SK-N-SH (cell line): ENCODE measurements at regions not wholly inside any gene's neighbourhood (a gene's known extent, or its start where the extent isn't known, plus 50 kb on each side); places are given as distances from the start of the nearest gene placed in this dataset.

Experiments used
- CTCF ChIP-seq: fragments of 200-600 bp; sonication (generic); IDR thresholded peaks from 2 replicates; pipeline ENCODE4 v1.6.1; 2017; ENCODE audit warnings: antibody characterized with exemption, mild to moderate bottlenecking, moderate library complexity
- EP300 ChIP-seq, 2 experiments: IDR thresholded peaks; 2 replicates each; pipeline versions ENCODE4 v1.4.0 to v1.6.1; 2012; ENCODE audit warnings: borderline replicate concordance in 1 of 2, low read depth in 1 of 2, low read length in 1 of 2
- FOXM1 ChIP-seq: IDR thresholded peaks from 2 replicates; pipeline ENCODE4 v1.4.0; 2012; ENCODE audit warnings: low read depth, mild to moderate bottlenecking
- GABPA ChIP-seq: IDR thresholded peaks from 2 replicates; pipeline ENCODE4 v1.4.0; 2012; ENCODE audit warnings: low read depth, mild to moderate bottlenecking
- JUND ChIP-seq: IDR thresholded peaks from 2 replicates; pipeline ENCODE4 v1.4.0; 2012
- NFIC ChIP-seq: IDR thresholded peaks from 2 replicates; pipeline ENCODE4 v1.4.0; 2012; ENCODE audit warnings: borderline replicate concordance
- NRF1 ChIP-seq: IDR thresholded peaks from 2 replicates; pipeline ENCODE4 v1.6.1; 2012; ENCODE audit warnings: low read depth, mild to moderate bottlenecking, low read length
- POLR2AphosphoS5 ChIP-seq: IDR thresholded peaks from 2 replicates; pipeline ENCODE4 v1.6.1; 2012; ENCODE audit warnings: low read depth, low read length
- RAD21 ChIP-seq: IDR thresholded peaks from 2 replicates; pipeline ENCODE4 v1.6.1; 2012; ENCODE audit warnings: mild to moderate bottlenecking, low read length
- RFX5 ChIP-seq: IDR thresholded peaks from 2 replicates; pipeline ENCODE4 v1.6.1; 2012; ENCODE audit warnings: mild to moderate bottlenecking, improper control_type of control experiment, low read length
- TF ChIP-seq, protein P1 (sequence below): IDR thresholded peaks from 2 replicates; pipeline ENCODE4 v1.6.1; 2012; ENCODE audit warnings: mild to moderate bottlenecking, low read depth, low read length, moderate library complexity

GRCh38 chr9:38179965-38180364 lies 110.9 kb upstream of the SHB start:
- TF ChIP-seq POLR2AphosphoS5 (no peak), RAD21 (no peak), CTCF (no peak), EP300 (IDR thresholded peaks at IDR 0.05; ENCODE audit: borderline replicate concordance in 1 of 2, low read depth in 1 of 2, low read length in 1 of 2) (no peak), NRF1 (no peak), NFIC (no peak), RFX5 (no peak), JUND (no peak), GABPA (no peak), FOXM1 (no peak)
- TF ChIP-seq, protein P1, sequence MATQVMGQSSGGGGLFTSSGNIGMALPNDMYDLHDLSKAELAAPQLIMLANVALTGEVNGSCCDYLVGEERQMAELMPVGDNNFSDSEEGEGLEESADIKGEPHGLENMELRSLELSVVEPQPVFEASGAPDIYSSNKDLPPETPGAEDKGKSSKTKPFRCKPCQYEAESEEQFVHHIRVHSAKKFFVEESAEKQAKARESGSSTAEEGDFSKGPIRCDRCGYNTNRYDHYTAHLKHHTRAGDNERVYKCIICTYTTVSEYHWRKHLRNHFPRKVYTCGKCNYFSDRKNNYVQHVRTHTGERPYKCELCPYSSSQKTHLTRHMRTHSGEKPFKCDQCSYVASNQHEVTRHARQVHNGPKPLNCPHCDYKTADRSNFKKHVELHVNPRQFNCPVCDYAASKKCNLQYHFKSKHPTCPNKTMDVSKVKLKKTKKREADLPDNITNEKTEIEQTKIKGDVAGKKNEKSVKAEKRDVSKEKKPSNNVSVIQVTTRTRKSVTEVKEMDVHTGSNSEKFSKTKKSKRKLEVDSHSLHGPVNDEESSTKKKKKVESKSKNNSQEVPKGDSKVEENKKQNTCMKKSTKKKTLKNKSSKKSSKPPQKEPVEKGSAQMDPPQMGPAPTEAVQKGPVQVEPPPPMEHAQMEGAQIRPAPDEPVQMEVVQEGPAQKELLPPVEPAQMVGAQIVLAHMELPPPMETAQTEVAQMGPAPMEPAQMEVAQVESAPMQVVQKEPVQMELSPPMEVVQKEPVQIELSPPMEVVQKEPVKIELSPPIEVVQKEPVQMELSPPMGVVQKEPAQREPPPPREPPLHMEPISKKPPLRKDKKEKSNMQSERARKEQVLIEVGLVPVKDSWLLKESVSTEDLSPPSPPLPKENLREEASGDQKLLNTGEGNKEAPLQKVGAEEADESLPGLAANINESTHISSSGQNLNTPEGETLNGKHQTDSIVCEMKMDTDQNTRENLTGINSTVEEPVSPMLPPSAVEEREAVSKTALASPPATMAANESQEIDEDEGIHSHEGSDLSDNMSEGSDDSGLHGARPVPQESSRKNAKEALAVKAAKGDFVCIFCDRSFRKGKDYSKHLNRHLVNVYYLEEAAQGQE = no peak
